MM.1S (cell line): ENCODE measurements at regions not wholly inside any gene's neighbourhood (a gene's known extent, or its start where the extent isn't known, plus 50 kb on each side); places are given as distances from the start of the nearest gene placed in this dataset.

Experiments used
- DNase-seq: peaks from one replicate; pipeline ENCODE4 v3.0.0-alpha.2; 2015
- H2AFZ ChIP-seq: fragments of 300-600 bp; sonication (generic); 2 replicates; pipeline ENCODE4 v1.6.0; 2016; ENCODE audit warnings: antibody characterized with exemption, low read length
- H3F3A ChIP-seq: fragments of 300-600 bp; sonication (generic); 2 replicates; pipeline ENCODE4 v1.6.1; 2016; ENCODE audit warnings: mild to moderate bottlenecking, antibody characterized with exemption, low read length, moderate library complexity, mixed read lengths; ENCODE audit not compliant: insufficient read depth
- H3K27ac ChIP-seq: fragments of 300-600 bp; sonication (generic); 2 replicates; pipeline ENCODE4 v1.5.1; 2016; ENCODE audit warnings: mild to moderate bottlenecking, low read length
- H3K27me3 ChIP-seq: fragments of 300-600 bp; sonication (generic); replicated peaks from 2 replicates; pipeline ENCODE4 v1.6.0; 2016; ENCODE audit warnings: low read length; ENCODE audit not compliant: insufficient read depth
- H3K36me3 ChIP-seq: fragments of 300-600 bp; sonication (generic); replicated peaks from 2 replicates; pipeline ENCODE4 v1.6.1; 2016; ENCODE audit warnings: mild to moderate bottlenecking, low read length, mixed read lengths; ENCODE audit not compliant: insufficient read depth
- H3K4me1 ChIP-seq: fragments of 300-600 bp; sonication (generic); 2 replicates; pipeline ENCODE4 v1.6.1; 2016; ENCODE audit warnings: low read length, mixed read lengths
- H3K4me2 ChIP-seq: fragments of 300-600 bp; sonication (generic); 2 replicates; pipeline ENCODE4 v1.6.0; 2016; ENCODE audit warnings: low read depth, low read length
- H3K4me3 ChIP-seq: fragments of 300-600 bp; sonication (generic); 2 replicates; pipeline ENCODE4 v1.5.1; 2016; ENCODE audit warnings: low read length, mixed read lengths
- H3K79me2 ChIP-seq: fragments of 300-600 bp; sonication (generic); 2 replicates; pipeline ENCODE4 v1.6.1; 2016; ENCODE audit warnings: mixed run types, low read length, mixed read lengths
- H3K9ac ChIP-seq: fragments of 300-600 bp; sonication (generic); 2 replicates; pipeline ENCODE4 v1.6.1; 2016; ENCODE audit warnings: low read length, mixed read lengths
- H3K9me2 ChIP-seq: fragments of 300-600 bp; sonication (generic); replicated peaks from 2 replicates; pipeline ENCODE4 v1.6.1; 2016; ENCODE audit warnings: mild to moderate bottlenecking, low read length, mixed read lengths; ENCODE audit not compliant: insufficient read depth
- H3K9me3 ChIP-seq: fragments of 300-600 bp; sonication (generic); replicated peaks from 2 replicates; pipeline ENCODE4 v1.6.1; 2016; ENCODE audit warnings: mild to moderate bottlenecking, low read length, mixed read lengths; ENCODE audit not compliant: insufficient read depth
- H4K20me1 ChIP-seq: fragments of 300-600 bp; sonication (generic); 2 replicates; pipeline ENCODE4 v1.6.1; 2016; ENCODE audit warnings: mild to moderate bottlenecking, low read length, moderate library complexity, mixed read lengths; ENCODE audit not compliant: insufficient read depth
- CTCF ChIP-seq: fragments of 300-600 bp; sonication (generic); IDR thresholded peaks from 2 replicates; pipeline ENCODE4 v1.5.1; 2016; ENCODE audit warnings: antibody characterized with exemption, low read length, mixed read lengths
- EZH2 ChIP-seq: fragments of 300-600 bp; sonication (generic); optimal IDR thresholded peaks from 2 replicates; pipeline ENCODE3; 2017; ENCODE audit warnings: low read depth, mild to moderate bottlenecking, antibody characterized with exemption, low read length, mixed read lengths
- EZH2phosphoT487 ChIP-seq: fragments of 300-600 bp; sonication (generic); IDR thresholded peaks from 2 replicates; pipeline ENCODE4 v1.6.1; 2018; ENCODE audit warnings: antibody characterized with exemption, low read length

GRCh38 chr17:71978435-71978834, 142.4 kb upstream of the SOX9 start:
- Histone ChIP-seq H3K79me2 (no peaks in the 10 kb centered on the region), H3F3A (no peaks in the 10 kb centered on the region), H3K9me2 (no peaks in the 10 kb centered on the region), H2AFZ (no peak overlapping the region), H4K20me1 (no peaks in the 10 kb centered on the region), H3K4me2 (no peak overlapping the region), H3K4me1 (no peaks in the 10 kb centered on the region), H3K27me3 (no peaks in the 10 kb centered on the region), H3K9ac (no peak overlapping the region), H3K27ac (no peak overlapping the region), H3K36me3 (no peaks in the 10 kb centered on the region), H3K9me3 (no peaks in the 10 kb centered on the region), H3K4me3 (no peak overlapping the region)
- no peak for DNase-seq
- TF ChIP-seq EZH2phosphoT487: no peak
- no peak for TF ChIP-seq EZH2
- TF ChIP-seq CTCF: no peak

- Histone ChIP-seq H3K4me1 (no peaks in the 10 kb centered on the region), H3K79me2 (no peaks in the 10 kb centered on the region), H4K20me1 (no peaks in the 10 kb centered on the region), H3K36me3 (no peaks in the 10 kb centered on the region), H3K27ac (no peak overlapping the region), H3K9ac (no peak overlapping the region), H3K4me3 (no peak overlapping the region), H3K27me3 (no peaks in the 10 kb centered on the region), H3F3A (no peaks in the 10 kb centered on the region), H3K4me2 (no peak overlapping the region), H3K9me2 (no peaks in the 10 kb centered on the region), H2AFZ (no peak overlapping the region), H3K9me3 (no peaks in the 10 kb centered on the region)
- no peak for DNase-seq
- TF ChIP-seq EZH2 (no peak), EZH2phosphoT487 (no peak)
These were observed 140.6 kb upstream of the SOX9 start for GRCh38 chr17:71980171-71980570.

GRCh38 chr17:71983828-71984227, 137.0 kb upstream of the SOX9 start:
- Histone ChIP-seq H3K27me3 (no peaks in the 10 kb centered on the region), H2AFZ (no peak overlapping the region), H3K9me3 (no peaks in the 10 kb centered on the region), H3K4me3 (no peak overlapping the region), H3F3A (no peaks in the 10 kb centered on the region), H3K36me3 (no peaks in the 10 kb centered on the region), H3K27ac (no peak overlapping the region), H3K79me2 (no peaks in the 10 kb centered on the region), H3K9ac (no peak overlapping the region), H4K20me1 (no peaks in the 10 kb centered on the region), H3K9me2 (no peaks in the 10 kb centered on the region), H3K4me2 (no peak overlapping the region), H3K4me1 (peaks cover 15% of the 10 kb centered on the region)
- DNase-seq: no peak
- TF ChIP-seq EZH2phosphoT487 (no peak), CTCF (no peak), EZH2 (no peak)

- Histone ChIP-seq H3K79me2 (no peaks in the 10 kb centered on the region), H3K4me3 (no peak overlapping the region), H3F3A (no peaks in the 10 kb centered on the region), H3K4me1 (peaks cover 15% of the 10 kb centered on the region), H2AFZ (no peak overlapping the region), H3K9me2 (no peaks in the 10 kb centered on the region), H4K20me1 (no peaks in the 10 kb centered on the region), H3K4me2 (no peak overlapping the region), H3K36me3 (no peaks in the 10 kb centered on the region), H3K9me3 (no peaks in the 10 kb centered on the region), H3K27me3 (no peaks in the 10 kb centered on the region), H3K9ac (no peak overlapping the region), H3K27ac (no peak overlapping the region)
- TF ChIP-seq EZH2: no peak
- no peak for TF ChIP-seq CTCF
- no peak for TF ChIP-seq EZH2phosphoT487
- no peak for DNase-seq
These were observed 135.4 kb upstream of the SOX9 start for GRCh38 chr17:71985111-71986039.
